IPS DF 4.7 (cell line): ENCODE measurements at regions not wholly inside any gene's neighbourhood (a gene's known extent, or its start where the extent isn't known, plus 50 kb on each side); places are given as distances from the start of the nearest gene placed in this dataset.
"Not testable (repeated sequence)": the region's sequence is repeated elsewhere in the genome, so short reads cannot be mapped to it uniquely, and the experiment has no call there.

Experiments
- DNase-seq: peaks from one replicate; pipeline ENCODE4 v3.0.0-alpha.2; 2013; ENCODE audit warnings: low spot score; ENCODE audit errors: extremely low read depth

DNA sequence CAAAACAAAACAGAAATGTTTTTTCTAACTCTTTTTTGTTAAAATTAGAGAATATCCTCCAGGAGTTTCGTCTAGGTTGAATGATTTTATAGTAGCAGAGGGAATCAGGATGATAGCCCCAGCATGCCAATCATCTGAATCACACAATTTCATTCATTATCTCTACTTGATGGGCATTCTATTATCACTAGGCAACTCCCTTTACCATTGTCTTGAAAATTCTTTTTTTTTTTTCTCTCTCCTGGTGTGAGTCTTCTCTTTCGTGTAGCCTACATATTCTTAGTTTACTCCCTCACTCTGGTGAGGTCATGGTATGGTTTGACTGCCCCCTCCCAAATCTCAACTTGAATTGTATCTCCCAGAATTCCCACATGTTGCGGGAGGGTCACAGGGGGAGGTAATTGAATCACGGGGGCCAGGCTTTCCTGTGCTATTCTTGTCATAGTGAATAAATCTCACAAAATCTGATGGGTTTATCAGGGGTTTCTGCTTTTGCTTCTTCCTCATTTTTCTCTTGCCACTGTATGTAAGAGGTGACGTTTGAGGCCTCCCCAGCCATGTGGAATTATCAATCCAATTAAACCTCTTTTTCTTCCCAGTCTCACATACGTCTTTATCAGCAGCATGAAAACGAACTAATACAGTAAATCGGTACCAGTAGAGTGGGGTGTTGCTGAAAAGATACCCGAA lies 105.0 kb downstream of the OTUD1 start:
- no peak for DNase-seq

DNA sequence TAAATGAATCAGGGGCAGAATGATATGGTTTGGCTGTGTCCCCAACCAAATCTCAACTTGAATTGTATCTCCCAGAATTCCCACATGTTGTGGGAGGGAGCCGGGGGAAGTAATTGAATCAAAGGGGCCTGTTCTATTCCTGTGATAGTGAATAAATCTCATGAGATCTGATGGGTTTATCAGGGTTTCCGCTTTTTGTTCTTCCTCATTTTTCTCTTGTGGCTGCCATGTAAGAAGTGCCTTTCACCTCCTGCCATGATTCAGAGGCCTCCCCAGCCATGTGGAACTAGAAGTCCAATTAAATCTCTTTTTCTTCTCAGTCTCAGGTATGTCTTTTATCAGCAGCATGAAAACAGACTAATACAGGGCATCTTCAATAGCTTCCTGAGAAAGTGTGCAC lies 107.0 kb downstream of the OTUD1 start:
- not testable (repeated sequence) for DNase-seq

DNA sequence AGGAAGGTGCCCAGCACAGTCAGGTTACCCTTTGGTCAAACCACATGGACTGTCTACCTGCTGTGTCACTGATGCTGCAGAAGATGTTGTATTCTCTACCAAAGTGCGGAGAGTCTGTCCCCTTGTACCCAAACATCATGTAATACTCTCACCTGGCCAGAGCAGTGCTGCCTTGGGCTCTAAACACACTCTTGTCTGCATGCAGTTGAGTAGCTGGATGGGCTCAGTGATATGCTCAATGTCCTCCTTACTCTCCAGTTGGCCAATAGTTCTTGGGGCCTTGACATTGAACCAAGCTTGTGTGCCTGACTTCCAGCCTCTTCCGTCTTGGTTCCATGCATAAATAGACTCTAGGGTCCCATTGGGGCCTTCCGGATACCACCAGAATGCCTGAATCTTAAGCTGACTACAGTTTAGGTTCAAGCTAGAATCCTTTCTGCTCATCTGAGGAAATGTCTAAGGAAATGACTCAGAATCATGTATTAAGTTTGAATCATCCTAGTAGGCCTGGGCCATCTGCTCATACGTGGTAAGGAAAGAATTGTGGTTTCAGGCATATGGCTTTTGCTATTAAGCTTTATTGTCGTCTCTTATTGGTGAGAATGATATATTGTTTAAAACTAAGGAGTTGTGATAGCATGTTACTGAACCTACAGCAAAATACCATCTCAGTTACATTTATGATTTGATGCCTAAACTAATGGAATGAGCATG lies 118.0 kb downstream of the OTUD1 start:
- DNase-seq, result no peak

DNA sequence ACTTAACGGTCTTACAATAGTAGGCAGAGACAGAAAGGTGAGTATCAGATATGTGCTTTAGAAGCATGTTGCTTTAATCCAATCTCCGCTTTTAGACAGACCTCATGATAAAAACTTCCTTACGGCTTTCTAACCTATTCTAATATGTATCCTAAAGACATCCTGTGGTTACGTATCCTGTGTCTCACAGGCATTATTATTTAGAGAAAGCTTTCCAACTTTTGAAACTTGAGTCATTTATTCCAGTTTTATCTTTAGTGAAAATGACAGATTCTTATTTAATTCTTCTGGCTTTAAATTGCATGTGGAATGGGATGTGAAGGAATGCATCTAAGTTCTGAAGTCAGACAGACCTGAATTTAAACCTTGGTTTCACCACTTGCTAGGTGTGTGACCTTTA lies 118.9 kb downstream of the OTUD1 start:
- no peak for DNase-seq

DNA sequence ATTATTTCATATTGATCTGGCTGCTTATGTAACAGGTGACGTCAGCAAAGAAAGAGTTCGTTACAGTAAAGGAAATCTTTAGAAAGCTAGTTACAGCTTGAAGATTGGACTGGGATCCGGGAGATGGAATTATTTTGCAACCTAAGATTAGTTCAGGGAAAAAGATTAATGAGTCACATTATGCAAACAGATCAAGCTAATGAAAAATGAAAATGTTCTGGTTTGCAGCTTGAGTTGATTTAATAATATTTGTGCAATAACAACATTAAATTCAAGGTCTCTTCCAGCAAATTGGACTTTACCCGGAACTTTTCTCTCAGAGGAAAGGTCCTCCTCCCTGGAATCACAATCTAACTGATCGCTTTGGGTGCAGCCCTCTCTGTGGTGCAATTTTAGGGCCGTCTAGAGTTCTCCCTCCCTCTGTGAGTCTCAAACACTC lies 119.5 kb downstream of the OTUD1 start:
- no peak for DNase-seq

DNA sequence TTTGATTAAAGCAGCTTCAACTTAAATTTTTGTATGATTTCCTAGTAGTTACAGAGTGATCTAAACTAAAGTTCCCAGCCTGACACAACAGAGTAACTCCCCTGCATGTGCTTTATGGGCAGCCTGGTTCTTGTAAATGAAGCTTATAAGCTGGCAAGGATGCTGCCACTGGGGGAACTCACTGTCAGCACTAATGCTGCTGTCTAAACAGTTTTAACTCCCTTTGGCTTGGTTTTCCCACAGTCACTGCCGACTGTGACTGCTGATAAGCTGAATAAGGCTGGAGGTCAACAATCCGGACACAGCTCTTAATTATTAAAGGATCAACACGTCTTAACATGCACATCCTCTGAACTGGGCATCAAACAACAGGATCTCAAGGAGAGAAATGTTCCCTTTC lies 130.1 kb downstream of the OTUD1 start:
- no peak for DNase-seq

DNA sequence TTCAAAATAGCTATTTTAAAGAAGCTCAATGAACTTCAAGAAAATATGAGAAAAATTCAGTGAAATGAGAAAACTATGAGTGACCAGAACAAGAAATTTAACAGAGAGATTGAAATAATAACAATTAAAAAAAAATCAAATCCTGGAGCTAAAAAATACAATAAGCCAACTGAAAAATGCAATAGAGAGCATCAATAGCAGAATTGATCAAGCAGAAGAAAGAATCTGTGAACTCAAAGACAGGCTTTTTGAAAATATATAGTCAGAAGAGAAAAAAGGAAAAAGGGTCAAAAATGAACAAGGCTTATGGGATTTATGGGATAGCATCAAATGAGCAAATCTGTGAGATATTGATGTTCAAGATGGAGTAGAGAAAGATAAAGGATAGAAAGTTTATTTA lies 133.0 kb downstream of the OTUD1 start:
- DNase-seq, result no peak

DNA sequence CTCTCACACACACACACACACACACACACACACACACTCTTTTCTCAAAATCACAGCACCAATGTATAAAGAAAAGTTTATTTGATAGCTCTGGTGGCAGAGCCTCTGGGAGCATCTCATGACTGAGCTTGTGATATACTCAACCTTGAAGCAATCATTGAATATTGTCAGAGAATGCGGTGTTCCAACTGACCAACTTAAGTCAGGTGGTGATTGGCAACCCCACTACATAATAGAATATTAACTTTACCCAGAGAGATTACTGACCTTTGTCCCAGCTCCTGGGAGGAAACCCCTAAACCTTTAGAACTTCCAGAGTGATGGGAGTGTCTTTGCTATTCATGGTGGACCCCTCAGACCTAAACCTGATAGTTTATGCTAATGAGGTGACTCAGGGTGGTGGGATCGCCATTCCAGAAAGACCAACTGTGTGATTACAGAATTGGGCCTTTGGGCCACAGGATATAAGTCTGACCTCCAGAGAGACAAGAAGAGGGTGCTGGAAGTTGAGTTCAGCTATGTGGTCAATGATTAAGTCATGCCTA lies 143.1 kb downstream of the OTUD1 start:
- no peak for DNase-seq

DNA sequence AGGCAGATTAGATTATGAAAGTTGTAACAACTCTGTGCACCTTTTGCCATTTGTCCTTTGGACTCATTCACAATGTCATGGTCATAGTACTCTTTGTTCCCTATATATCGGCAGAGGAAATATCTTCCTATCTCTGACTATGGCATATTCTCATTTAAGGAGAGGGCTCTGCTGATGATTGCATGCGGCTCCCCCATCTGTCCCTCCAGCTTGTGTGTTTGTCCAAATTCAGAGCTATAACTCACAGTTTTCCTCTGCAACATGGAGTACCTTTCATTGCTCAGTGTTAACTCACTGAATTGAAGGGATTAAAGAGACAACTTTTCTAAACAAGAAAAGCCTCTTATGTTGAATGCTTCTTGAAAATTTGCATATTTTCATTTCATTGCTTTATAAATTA lies 145.5 kb downstream of the OTUD1 start:
- DNase-seq, result no peak

DNA sequence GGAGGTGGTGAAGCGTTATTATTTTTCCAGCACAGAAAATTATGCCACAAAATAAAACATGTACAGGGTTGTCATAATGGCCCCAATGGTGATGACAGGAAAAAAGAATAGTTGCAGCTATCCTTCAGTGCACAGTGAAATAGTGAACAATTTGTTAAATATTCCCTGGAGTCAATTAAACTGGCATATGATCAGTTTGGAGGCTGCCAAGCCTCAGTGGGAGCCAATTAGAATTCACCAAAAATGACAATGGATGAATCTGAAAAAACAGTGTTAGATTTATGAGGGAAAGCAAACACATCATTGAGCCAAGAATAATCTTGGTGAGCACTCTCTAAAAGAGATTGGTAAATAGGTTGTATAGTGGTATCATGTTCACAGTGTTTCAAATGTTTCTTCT lies 146.3 kb downstream of the OTUD1 start:
- DNase-seq, result no peak

DNA sequence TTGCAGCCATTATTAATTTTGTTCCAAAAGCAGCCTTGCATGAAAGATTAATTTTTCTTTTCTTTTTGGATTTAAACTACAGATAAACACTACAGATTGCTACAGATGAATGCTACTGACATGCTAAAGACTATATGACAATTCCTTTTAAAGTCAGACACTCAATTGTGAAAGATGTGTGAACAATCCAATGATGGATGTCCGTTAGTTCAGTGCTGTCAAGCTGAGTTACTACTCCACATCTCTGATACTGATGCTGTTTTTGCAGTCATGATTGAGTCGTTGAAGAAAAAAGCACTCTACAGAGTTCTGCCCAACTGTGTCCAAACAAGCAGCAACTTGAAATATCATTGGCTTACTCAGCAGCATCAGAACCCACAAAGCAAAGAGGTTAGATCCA lies 146.8 kb downstream of the OTUD1 start:
- DNase-seq, result no peak

DNA sequence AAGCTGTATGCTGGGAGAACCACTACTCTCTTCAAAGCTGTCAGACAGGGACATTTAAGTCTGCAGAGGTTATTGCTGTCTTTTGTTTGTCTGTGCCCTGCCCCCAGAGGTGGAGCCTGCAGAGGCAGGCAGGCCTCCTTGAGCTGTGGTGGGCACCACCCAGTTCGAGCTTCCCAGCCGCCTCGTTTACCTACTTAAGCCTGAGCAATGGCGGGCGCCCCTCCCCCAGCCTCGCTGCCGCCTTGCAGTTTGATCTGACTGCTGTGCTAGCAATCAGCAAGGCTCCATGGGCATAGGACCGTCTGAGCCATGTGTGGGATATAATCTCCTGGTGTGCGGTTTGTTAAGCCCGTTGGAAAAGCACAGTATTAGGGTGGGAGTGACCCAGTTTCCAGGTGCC lies 156.4 kb downstream of the OTUD1 start:
- not testable (repeated sequence) for DNase-seq

DNA sequence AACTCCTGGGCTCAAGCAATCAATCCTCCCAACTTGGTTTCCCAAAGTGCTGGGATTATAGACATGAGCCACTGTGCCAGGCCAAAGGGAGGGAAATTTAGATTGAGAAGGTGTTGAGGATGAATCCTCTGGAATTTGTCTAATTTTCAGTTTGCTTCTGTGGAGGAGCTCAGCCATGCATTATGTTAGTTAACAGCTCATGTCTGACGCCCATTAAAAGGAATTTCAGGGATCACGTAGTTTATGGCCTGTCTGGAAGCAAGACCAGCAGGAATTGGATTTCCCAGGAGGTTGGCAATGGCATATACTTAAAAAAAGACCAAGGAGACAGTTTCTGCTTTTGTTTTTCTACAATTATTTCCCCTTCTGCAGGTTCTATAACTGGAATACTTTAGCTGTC lies 165.7 kb downstream of the OTUD1 start:
- DNase-seq, result no peak

DNA sequence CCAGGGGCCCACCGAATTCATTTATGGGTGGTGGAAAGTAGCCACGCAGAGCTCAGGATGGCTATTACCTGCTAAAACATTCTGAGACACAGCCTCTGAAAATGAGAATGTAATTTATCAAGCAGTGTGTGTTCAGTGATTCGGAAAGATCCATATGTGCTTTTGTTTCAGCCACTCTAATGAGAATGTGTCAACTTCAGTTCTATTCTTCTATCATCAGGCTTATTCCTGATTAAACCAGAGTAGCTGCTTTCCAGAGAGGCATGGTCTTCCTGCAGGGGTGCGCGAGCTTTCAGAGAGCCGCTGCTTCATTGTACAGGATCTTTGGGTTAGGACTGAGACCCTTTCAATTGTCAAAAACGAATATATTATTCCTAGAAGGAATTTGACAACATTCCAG lies 167.6 kb downstream of the OTUD1 start:
- DNase-seq, result no peak

DNA sequence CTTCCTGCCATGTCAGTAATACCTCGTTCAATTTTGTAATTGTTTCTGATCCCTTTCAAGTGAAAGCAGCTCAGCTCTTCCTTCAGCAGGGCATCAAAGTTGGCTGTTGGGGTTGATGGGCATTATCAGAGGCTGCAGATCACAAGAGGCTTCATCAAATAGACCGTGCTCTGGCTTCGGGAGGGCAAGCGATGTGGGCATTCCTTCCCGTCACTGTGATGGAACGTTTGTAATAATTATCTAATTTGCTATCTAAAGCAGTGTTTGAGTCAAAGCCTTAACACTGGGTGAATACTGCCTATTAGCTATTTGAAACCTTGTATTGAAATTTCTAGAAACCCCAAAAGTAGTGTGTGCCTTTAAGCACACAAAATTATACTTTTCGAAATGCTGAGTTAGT lies 170.1 kb downstream of the OTUD1 start:
- no peak for DNase-seq

DNA sequence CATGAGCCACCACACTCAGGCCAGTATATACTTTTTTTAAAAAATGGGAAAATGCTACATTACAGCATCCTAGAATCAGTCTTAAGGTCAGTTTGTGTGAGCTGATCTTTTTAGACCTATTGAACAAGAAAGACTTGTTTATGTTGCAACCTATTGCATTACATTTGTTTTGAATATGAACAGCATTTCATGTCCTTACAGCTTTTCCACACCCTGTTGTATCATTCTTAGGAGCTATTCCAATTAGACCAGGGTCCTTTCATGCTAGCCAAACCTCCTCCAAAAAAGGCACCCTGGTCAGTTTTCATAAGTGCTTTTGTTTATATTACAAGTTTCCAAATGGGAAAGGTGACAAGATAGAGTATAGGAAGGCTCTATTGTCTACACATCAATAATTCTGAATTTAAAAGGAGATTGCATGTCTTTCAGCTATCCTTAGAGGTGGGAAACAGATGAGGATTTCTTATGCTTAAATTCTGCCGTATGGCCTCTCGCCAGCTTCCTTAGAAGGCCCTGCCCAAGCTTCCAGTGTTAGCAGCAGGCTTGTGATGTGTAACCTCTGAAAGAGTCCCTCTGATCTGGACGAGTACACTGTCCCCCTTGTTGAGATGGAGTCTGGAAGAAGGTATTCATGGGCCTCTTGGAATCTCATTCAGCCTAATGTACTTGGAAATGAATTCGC lies 171.9 kb downstream of the OTUD1 start:
- DNase-seq, result no peak

DNA sequence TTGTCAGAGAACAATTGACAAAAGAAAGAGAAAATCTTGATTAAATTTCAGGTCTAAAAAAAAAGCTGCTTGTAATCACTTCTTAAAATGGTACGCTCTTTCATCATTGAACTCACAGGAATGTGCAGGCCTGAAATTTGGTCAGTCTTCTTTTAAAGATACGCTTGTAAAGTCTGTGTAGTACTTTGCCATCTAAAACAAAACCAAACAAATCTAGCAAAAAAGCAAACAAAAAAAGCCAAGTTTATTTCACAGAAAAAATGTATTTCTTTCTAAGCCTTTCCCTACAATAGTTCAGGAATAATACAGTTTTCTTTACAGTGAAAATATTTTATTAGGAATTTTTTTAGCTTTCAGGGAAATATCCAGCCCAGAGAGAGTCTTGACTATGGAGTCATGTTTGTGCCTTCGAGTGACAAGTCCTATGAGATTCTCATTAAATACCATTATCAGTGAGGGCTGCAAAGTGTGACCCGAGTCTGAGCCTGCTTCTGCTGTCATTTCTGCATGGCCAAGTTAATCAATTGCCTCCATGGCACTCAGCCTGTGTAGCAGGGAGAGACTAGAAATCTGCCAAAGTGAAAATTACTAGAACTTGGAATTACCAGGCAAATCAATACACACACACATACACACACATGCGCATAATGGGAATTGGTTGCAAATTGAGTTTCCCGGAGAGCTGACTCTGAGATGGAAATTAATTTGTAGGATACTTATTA lies 172.6 kb downstream of the OTUD1 start:
- no peak for DNase-seq

DNA sequence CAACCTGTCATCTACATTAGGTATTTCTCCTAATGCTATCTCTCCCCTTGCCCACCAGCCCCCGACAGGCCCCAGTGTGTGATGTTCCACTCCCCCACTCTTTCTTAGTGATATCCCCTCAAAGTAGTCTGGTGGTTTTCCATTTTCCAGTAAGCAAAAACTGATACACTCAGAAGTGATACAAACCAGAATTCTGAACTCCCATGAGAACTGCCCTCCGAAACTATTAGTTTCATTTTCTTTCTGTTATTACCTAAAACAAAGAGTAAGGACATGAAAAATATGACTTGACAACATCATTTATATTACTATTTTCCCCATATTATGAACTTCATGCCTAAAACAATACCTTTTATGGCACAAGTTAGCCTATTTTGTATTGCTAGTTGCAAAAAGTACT lies 175.0 kb downstream of the OTUD1 start:
- DNase-seq, result no peak

DNA sequence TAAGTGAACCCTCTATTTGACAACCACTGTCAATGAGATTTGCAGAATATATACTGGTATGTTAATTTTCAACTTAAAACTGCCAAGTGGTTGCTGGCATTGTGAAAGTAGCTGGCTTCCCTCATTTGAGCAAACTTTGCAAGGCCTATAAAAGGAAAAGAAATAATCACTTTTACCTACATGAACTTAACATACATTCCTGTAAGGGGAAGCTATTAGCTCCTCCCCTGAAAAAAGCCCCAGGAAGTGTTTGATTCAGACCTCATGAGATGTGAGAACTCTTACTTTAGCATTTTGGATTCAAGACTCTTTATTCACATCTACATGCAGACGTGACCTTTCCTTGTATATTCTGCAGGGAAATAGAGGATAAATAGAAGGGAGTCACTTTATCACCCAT lies 175.6 kb downstream of the OTUD1 start:
- no peak for DNase-seq

DNA sequence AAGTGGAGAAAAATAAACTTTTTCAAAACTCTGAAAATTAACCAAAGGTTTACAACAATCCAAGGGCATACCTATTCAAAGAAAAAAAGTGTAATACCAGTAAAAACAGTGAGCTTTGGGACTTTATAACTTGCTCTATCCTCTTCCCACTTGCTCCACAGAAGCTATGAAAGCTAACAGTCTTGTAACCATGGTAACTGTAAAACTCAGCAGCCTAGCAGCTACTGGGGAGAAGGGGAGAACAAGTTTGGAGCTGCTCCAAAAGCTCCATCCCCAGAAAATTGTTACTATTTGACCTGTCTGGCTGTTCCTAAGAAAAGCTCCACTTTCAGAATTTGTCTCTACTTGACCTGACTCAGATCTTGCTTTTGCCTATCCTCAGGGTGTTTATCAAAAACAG lies 191.5 kb downstream of the OTUD1 start:
- no peak for DNase-seq

DNA sequence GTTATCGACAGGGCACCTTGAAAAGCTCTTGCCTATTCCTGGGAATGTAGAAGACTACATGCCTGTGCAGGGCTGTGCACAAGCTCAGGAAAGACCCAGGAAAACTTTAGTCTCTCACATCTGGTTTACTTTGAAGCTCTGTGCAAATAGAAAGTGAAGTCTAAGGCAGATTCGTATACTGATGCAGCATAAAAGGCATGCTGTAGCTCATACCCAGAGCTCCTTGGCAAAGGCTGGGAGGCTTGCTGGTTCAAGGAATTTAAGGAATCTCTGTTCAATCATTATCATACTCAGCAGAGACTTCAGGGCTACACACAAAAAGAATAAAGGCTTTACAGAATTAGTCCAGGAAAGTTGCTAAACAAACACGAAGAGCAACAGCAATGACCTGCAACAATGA lies 192.0 kb downstream of the OTUD1 start:
- no peak for DNase-seq
